ENCODE measurements at regions not wholly inside any gene's neighbourhood (a gene's known extent, or its start where the extent isn't known, plus 50 kb on each side); places are given as distances from the start of the nearest gene placed in this dataset.
A peak's percentile ranks its signal among the peaks of the same experiment; 100 is the strongest.
"Not testable (repeated sequence)": the region's sequence is repeated elsewhere in the genome, so short reads cannot be mapped to it uniquely, and the experiment has no call there.

- no peak for DNase-seq
Measured at GRCh38 chr5:159504106-159504856, 174.0 kb upstream of the IL12B start.

DNA sequence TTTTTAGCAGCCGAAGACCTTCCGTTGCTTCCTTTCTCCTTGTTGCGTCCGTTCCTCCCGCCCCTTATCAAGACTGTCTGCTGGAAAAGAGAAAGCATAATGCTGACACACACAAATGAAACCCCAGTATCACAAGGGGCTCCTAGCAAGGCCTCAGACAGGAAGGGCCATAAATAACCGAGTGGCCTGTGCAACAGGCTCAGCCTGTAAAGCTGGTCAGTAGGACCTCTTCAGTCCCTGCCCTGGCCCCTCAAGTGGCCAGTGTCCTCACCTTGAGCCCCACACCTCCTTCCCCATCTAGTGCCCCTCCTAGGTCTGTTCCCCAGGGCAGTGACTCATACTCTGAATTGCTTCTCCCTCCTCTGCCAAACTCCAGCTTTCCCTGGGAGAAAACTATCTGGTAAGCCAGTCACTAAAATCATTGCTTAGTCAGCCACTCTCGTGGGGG, 174.6 kb upstream of the IL12B start:
- no peak for DNase-seq

GRCh38 chr5:159507055-159507454, 176.8 kb upstream of the IL12B start:
- DNase-seq = no peak

DNA sequence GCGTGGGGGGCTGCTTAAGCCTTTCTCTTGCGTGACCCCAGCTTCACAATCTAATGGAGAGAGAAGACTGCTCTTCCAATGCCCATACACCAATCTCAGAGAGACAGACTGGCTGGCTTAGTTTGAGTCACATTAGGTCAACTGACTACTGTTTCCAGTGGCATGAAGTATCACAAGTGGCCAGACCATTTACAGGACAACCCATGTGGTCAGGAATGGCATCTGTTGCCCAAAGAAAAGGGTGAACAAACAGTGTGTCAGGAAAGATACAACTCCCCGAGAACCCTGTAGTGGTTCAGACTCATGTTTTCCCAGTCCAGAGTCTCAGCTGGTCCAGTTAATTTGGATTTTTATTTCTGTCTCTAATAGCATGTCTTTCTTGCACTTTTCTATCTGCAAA, 177.4 kb upstream of the IL12B start:
- no peak for DNase-seq

DNA sequence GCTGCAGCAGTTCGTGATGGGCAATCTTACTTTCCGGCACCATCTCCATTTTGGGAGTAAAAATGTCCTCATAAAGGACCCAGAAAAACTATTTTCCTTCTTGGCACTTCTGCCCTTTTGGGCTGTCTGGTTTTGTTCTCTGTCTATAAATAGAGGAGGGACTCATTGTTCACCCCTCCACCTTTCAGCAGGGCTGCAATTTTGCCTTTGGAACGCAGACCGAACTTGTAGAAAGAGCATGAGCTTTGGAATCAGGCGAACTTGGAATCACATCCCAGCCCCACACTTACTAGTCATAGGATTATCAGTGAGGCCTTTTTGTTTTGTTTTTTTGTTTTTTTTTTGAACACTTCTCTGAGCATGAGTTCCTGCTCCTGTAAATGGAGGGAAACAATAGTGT, 178.1 kb upstream of the IL12B start:
- no peak for DNase-seq

DNA sequence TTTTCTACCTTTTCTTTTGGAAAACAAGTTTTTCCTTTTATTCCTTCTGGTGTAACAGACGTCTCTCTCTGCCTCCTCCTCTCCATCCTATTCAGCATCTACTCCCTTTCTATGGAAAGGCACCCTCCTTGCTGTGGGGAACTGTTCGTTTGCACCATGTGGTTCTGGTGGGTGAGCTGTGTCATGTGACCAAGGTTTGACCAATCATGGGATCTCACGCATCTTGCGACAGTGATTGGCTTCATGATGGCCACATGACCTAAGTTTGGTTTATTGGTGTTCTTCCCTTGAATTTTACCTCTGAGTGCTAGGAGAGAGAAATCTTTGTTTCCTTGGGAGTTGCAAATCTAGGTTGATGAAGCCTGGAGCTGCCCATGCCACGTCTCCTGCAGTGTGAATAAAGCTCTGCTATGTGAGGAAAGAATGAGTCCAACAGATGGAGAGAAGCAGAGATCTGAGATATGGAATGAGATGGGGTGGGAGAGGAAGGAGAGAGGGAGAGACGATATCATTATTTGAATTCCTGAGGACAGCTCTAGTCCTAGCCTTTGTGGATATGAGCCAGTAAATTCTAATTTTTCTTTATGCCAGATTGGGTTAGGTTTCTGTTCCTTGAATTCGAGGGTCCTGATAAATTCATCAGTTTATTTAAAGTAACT, 178.8 kb upstream of the IL12B start:
- no peak for DNase-seq

- DNase-seq = no peak
Measured at GRCh38 chr5:159510282-159510681, 180.0 kb upstream of the IL12B start.

- no peak for DNase-seq
Measured at GRCh38 chr5:159511570-159511969, 181.3 kb upstream of the IL12B start.

- no peak for DNase-seq
Measured at GRCh38 chr5:159512064-159512463, 181.8 kb upstream of the IL12B start.

DNA sequence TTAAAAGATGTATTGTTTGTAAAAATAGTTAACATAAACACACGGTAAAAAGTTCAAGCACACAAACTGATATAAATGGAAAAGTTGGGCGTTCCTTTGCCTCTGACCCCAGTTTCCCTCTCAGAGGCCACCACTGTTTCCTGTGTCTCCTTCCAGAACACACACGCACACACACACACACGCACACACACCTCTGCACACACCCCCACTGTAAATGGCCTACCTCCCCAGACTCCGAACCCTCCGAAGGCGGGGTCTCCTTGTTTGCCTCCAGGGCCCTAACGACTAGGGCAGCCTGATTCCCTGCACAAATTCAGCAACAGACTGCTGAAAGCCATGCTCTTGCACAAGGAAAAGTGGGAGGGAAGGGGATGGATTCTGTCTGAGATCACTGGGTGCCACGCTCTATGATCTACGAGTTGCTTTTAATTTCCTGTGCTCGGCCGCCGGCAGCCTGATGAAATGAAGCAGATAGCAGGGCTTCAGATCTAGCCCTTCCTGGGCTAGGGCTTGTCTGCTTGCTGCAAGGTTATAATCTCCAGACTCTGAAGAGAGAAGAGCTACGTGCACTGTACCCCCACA, 184.0 kb upstream of the IL12B start:
- DNase-seq = no peak

GRCh38 chr5:159515197-159515596, 184.9 kb upstream of the IL12B start:
- no peak for DNase-seq

GRCh38 chr5:159515909-159516415, 185.7 kb upstream of the IL12B start:
- DNase-seq = peak; percentile 70

DNA sequence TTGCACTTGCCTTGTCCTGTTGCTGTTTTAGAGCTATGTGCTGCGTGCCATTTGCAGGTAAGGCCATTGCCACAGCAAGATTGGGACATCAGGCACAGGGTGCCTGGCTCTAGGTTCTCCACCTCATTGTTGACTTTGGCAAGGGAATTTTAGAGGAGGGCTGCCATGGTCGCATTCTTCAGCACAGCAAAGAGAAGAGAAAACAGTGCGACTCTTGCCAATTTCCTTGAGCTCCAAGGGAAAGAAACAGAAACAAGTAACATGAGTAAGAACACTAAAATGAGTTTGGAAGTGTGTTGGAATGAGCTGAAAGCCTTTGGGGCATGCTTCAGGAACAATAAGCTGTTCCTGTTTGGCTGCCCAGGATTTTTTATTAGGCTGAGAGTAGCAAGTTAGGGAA, 188.1 kb upstream of the IL12B start:
- no peak for DNase-seq

GRCh38 chr5:159519365-159519764, 189.1 kb upstream of the IL12B start:
- no peak for DNase-seq

DNA sequence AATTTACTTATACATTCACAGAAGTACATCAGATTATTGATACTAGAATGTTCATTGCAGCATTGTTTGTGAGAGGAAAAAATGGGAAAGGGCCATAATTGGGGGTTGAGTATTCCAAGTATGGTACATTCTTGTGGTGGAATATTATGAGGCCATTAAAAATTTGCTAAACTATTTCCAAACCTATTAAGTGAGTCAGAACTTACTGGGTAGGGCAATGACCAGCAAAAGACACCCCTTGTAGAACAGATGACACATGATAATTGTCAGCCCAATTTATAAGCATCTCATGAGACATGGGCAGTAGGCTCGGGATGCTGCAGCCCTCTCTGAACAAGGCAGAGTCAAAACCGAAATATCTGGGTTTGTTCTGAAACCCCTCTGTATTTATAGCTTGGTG, 192.6 kb upstream of the IL12B start:
- DNase-seq = no peak

GRCh38 chr5:159524279-159524678, 194.0 kb upstream of the IL12B start:
- not testable (repeated sequence) for DNase-seq

DNA sequence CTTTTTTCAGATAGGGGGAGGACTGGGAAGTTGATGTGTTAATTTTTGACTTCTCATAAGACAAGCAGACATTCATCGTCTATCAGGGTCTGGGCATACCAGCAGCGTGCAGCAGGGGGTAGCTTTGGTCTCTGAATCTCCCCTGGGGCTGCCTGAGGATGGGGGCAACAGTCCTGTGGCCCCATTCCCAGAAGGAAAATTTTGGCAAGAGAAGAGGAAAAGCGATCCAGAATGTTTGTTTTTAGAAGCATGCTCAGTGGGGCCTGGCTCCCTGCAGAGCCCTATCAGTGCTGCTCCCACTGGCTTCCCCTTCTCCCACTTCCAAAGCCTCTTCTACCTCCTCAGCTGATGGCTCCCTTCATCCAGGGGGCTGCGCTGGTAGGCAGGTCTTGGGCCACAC, 194.8 kb upstream of the IL12B start:
- no peak for DNase-seq

- no peak for DNase-seq
Measured at GRCh38 chr5:159527546-159528254, 197.4 kb upstream of the IL12B start.

DNA sequence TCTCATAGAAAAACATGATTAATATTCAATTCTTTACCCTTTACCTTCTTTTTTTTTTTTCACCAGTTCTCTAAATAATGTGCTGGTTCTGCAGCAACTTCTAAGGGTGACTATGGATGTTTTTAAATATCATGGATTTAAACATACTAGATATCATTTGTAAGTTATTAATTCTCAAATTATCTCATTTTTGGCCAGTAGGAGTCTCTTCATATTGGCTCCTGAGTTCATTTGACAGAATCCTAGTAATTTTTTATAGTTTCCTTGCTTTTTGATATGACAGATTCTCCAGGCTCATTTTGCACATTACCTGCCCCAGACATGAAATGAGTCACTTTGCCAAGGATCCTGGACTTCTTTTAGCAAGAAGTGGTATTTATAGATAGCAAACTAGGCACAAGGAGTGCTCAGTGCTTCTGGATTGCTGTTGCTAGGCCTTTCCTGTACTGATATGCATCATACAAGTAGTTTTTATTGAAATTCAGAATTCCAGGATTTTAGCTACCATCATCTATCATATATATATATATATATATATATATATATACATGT, 201.3 kb upstream of the IL12B start:
- DNase-seq = no peak

- DNase-seq = no peak
Measured at GRCh38 chr5:159533197-159533596, 202.9 kb upstream of the IL12B start.

DNA sequence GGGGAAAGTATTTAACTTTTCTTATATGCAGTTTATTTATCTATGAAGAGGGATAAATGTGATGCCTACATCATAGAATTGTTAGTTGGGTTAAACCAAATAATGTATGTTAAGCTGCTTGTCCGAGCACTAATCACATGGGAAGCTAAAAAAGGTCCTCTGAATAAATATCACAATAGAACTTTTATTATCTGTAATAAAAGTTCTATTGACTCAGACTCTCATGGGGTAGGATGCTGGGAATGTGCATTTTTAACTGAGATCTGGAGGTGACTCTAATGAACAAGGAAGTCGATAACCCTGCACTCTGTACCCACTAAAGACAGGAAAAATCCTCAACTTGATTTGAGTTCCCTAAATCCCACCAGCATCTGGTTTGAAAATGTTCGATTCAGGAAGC, 205.9 kb upstream of the IL12B start:
- no peak for DNase-seq

- DNase-seq = no peak
Measured at GRCh38 chr5:159536646-159537045, 206.4 kb upstream of the IL12B start.

- no peak for DNase-seq
Measured at GRCh38 chr5:159539678-159540077, 209.4 kb upstream of the IL12B start.
